ENCODE measurements at regions not wholly inside any gene's neighbourhood (a gene's known extent, or its start where the extent isn't known, plus 50 kb on each side); places are given as distances from the start of the nearest gene placed in this dataset.

DNA sequence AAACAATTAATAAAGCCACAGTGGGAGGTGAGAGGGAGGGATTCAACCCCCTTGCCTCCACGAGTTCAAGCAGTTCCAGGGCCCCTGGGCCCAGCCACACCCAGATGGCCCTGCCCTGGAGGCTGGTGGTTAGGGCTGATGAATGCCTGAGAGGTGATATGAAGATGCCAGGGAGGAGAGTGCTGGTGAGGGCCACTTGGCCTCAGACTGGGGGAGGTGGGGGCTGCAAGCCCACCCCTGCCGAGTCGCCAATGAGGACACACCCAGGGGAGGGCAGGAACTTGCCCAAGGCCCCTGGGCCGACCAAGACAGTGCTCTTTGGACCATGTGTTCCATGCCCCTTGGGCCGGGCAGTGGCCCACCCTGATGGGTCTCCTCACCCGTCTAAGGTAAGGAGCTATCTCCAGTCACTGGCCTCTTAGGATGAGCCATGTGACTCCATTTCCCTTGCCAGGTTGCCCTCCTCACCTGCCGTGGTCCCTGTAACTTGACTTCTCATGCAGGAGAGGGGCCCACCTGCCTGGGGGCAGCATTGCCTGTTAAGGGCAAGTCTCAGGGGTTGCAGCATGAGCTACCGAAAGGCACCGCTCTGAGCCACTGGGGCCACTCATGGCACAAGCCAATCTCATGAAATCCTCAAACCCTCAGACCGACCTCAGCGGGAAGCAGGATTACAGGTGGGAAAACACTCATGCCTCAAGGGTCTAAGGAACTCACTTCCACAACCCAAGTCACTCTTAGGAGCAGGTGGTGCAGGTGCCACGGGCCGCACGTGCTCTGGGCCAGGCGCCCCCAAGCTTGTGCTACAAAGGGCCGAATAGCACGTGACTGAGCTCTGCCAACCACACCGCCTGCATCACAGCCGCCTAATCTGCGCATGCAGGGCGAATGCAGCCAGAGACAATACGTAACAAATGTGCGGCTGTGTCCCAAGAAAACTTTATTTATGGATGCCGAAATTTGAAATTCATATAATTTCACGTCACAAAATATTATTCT lies 147.4 kb upstream of the MLN start:
- DNase-seq (ENCODE audit: low read depth, low spot score), result no peak

DNA sequence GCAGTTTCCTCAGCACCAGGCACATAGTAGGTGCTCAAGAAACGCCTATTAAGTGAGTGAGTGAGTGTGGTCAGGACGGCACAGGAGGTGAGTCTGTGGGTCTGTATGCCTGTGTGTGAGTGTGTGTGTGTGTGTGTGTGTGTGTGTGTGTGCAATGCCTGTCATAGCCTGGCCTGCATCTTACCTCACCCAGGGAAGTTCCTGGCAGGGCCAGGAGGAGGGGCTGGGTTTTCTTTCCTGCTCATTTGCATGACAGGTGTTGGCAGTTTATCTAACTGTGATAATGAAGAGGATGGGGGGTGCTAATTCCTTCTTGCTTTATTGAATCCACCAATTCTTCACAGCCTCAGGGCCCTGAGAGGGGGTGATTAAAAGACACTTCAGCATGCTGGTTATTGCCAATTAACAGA lies 146.7 kb upstream of the MLN start:
- DNase-seq (ENCODE audit: low read depth, low spot score), result no peak

DNA sequence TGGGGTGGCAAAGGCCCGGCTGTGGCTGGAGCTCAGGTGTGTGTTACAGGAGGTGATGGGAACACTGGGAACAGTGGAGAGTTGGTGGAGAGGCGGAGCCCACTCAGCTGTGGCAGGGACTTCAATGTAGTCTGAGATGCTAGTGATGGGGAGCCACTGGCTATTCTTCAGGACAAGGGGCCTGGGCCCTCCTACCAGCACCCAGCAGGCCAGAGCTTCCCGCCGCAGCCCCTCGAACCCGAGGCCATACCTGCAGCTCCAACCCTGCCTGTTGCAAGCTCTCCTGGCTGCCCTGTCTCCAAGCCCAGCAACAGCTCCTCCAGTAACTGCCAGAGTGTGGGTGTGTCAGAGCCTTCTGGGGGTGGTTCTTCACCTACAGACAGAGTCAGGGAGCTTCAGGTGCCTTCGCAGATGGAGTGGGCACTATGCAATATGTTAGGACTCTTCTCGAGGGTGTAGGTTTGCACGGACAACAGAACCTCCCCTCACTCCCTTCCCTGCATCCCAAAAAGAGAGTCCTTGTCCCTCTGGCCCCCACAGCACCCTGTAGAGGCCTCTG lies 146.2 kb upstream of the MLN start:
- no peak for DNase-seq (ENCODE audit: low read depth, low spot score)

DNA sequence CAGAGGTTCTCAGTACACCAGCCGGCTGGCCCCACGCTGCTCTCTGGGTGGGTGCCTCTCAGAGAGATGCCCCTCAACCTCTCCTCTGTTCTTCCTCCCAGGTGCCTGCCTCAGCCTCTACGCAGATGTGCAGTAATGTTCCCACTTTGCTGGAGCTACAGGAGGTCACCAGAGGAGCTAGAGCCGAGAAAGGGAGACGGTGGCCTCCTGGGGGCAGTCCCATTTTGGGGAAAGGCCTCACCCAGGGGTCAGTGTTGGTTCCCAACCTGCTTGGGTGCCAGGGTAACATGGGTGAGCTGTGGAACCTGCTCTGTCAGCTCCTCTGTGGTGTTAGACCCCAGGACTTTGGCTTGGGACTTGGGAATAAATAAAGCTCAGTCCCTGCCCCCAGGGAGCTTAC lies 145.3 kb upstream of the MLN start:
- no peak for DNase-seq (ENCODE audit: low read depth, low spot score)

DNA sequence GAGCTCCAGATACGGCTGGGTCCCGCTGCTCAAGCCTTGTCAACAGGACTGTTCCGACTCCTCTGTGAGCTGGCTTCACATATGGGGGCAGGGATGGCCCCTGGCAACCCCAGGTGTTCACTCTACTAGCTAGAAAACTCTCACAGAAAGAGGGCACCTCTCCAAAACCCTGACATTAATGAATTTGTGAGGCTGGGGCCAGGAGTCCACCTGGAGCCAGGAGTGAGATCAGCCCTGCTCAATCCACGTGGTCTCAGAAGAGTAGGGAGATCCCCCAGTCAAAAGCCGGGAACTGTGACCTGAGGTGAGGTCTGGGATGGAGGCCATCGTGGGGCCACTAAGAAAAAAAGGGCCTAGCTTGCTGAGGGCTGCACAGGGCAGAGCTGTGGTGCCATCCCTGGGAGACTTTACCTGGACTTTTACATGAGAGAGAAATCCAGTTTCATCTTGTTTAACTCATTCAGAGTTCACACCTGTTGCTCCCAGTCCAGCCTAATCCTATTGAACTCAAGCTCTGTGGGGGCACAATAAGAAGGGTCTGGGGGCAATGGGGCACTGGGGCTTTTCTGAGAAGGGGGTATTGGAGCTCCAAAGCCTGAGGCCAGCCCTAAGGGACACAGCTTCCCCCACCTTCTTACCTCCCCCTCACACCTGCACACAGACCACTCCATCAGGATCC lies 144.3 kb upstream of the MLN start:
- no peak for DNase-seq (ENCODE audit: low read depth, low spot score)

DNA sequence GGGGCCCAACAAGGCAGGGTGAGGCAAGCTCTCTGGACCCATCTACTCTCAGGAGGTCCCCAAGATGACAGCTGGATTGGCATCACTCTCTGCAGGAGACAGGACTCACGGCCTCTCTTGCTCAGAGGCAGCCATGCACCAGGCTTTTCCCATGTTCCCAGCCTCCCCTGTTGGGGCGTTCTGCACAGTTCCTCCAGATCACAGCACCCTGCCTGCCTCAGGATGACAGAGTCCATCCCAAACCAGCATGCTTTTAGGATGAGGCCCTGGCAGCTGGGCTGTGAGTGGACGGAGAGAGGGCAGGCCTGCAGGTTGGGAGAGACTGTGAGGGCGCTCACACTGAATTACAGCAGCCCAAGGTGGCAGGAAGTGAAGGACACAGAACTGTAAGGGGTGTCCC lies 143.2 kb upstream of the MLN start:
- no peak for DNase-seq (ENCODE audit: low read depth, low spot score)

DNA sequence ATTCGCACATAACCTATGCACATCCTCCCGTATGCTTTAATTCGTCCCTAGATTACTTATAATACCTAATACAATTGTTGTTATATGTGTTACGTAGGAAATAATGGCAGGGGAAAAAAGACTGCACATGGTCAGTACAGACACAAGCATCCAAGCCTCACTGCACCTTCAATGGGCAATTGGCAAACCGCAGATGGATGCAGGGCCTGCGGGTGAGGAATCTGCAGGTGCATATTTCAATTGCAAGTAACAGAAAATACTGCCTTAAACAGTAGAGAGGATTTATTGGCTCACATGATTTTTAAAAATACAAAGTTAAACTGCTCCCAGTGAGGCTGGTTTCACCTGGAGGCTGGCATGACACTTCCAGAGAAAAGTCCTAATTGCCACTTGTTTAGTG lies 142.1 kb upstream of the MLN start:
- no peak for DNase-seq (ENCODE audit: low read depth, low spot score)

DNA sequence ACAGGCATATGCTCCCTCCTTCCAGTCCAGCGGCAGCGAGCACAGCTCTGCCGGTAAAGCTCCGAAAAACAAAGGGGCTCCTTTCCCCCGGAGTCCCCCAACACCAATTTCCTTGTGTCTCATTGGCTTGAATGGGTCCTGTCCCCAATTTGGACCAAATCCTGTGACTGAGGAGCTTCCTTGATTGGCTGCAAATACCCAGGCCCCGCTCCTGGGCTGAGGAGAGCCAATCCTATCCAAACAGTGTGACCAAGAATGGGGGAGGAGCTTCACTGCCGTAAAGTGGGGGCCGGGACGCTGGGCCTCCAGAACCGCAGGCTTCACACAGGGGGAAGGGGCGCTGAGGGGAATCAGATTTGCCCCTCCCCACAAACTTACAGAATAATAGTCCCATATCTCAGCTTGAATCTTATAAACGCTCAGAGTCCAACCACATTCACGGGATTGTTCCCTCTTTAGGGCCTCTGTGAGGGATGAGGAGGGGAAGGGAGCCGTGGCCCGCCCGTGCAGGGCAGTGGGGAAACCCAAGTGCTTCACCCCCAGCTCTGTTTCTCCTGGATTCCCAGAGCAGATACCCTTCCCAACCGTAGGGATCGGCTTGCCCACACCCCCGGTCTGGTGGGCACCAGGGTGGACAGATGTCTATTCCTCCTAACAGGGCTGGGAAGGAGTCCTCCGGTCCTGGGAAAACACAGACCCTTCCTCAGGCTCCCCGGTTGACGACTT lies 141.0 kb upstream of the MLN start:
- DNase-seq (ENCODE audit: low read depth, low spot score), result no peak

DNA sequence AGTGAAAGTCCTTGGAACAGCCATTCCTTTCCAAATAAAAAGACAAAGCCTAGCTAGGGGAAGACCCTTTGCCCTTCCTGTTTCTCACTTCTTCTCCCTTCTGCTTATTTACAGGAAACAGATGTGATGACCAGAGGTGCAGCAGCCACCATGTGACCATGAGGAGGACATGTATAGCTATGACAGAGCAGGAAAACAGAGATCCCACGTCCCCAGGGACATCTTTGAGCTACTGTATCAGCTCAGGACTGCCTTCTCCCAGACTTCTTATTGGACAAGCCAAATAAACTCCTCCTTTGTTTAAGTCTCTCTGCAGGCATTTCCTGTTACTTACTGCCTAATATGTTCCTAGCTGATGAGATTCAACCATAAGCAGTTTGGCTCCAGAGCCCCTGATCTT lies 133.1 kb upstream of the MLN start:
- DNase-seq (ENCODE audit: low read depth, low spot score), result no peak

DNA sequence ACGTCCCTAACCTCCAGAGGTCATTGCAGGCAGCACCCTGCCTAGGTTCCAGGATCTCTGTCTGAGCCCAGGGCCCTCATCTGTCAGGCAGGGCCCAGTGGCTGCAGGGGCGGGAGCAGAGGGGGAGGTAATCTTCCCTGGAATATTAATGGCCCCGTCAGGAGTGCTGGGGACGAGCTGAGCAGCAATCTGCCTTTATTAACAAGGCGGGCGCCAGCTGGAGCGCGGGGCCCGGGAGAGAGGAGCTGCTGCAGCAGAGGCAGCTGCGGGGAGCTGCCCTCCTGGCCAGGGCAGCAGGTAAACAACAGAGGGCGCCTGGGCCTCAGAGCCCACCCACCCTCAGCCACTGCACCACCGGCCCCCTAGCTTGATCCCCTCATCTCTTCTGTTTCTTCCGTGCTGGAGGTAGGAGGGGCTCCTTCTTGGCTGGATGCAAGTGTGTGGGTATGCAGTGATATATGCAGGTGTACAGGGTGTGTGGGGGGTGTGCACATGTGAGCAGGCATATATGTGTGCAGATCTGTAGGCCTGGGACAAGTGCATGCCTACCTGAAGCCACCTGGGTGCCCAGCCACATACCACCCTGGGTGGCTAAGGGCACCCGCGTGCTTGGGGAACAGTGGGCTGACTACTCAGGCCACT lies 131.8 kb upstream of the MLN start:
- DNase-seq (ENCODE audit: low read depth, low spot score), result no peak

DNA sequence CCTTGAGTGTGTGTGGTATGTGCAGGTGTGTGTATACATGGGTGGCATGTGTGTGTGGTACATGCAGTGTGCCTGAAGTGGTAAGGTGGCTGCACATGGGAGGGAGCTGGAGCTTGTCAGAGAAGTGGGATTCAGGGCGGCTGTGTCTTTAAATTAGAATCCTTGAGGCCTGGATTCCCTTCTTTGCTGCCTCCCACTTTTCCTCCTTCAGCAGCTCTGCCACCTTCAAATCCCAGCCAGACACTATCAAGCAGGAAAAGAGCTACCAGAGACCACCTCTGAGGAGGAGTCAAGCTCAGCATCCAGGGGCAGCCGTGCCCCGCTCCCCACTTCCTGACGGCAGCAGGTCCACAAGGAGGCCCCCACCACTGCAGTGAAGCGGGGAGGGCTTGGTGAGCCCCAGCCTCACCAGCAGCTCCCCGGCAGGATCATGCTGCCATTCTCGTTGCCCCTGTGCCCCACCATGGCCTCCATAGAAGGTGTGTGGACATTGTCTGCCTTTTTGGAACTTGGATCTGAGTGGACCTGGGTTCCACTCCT lies 131.0 kb upstream of the MLN start:
- no peak for DNase-seq (ENCODE audit: low read depth, low spot score)

DNA sequence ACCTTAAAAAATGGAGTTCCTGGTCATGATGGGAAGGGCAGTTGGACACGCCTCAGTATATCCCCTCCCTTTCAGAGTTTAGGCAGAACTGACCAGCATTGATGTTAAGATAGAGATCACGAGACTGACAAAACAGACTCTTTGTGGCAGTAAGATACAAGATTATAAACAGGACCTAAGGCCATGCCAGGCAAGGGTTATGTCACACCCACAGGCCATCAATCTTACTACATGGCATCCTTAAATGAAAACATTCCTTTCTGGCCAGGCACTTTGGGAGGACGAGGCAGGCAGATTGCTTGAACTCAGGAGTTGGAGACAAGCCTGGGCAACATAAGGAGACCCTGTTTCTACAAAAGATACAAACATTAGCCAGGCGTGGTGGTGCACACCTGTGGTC lies 129.3 kb upstream of the MLN start:
- no peak for DNase-seq (ENCODE audit: low read depth, low spot score)

DNA sequence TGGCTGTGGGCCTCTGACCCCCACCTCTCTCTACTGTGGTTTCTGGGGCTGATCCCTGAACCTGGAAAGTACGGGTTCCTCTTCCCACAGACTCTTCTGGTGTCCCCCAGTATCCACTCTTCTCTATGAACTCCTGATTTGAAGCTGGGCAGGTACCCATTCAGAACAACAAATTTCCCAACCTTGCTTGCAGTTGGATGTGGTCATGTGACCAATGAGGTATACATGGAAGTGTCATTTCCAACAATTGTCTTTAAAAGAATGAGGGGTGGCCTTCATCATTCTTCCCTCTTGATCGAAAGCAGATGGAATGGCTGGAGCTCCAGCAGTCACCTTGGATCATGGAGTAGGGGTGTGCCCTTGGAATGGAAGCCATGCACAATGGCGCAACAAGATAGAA lies 128.0 kb upstream of the MLN start:
- no peak for DNase-seq (ENCODE audit: low read depth, low spot score)

DNA sequence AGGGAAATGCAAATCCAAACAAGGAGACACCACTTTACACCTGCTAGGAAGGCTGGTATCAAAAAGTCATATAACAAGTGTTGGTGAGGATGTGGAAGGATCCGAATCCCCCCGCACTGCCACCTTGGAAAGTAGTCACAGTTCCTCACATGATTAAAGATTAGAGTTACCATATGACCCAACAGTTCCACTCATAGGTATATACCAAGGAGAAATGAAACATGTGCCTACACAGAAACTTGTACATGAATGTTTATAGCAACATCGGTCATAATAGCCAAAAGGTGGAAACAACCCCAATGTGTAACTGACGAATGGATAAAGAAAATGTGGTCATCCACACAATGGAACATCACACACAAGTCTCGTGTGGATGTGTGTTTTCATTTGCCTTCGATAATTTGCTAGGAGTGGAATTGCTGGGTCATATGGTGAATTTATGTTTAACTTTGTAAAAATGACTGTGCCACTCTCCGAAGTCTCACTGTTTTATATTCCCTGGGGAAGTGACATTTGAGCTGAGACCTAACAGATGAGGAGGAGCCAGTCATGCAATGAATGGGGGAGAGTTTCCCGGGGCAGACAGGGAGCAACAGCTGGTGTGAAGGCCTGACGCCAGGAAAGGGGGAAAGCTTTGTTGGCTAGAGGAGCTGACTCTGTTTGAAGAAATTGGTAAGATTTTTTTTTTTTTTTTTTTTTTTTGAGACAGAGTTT lies 125.9 kb upstream of the MLN start:
- DNase-seq (ENCODE audit: low read depth, low spot score), result no peak

DNA sequence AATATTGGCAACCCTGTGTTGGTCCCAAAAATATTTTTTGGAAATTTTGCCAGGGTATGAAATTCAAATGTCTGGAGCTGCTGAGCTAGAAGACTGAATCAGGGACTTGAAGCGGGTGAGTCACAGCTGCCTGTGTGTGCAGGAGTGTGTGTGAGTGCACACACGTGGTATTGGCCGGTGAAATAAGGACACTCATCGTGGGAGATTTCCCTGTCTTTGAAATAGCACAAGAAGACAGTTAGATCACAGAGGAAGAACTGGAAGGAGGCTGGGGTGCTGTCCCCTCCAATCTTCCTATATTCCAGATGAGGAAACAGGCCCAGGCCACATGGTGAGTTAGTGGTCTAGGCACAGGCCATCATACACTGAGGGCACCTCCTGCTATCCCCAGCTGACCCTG lies 123.8 kb upstream of the MLN start:
- DNase-seq (ENCODE audit: low read depth, low spot score), result no peak

DNA sequence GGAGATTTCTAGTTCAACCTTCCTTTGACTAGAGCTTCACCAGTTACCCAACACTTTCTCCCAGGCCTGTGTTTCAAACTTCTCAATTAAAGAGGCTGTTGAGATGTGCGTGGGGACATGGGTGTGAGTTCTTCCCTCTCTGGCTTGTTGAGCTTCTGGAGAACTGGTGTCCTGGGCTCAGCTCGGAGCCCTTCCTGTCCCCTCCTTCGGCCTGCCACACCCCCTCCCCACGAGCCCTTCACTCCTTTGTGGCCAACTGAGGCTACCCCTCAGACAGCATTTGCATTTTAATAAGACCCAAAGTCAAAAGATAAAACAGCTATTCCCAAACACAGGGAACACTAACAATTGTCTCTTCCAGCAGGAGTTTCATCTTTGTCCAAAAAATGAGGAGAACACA lies 123.3 kb upstream of the MLN start:
- DNase-seq (ENCODE audit: low read depth, low spot score), result no peak

DNA sequence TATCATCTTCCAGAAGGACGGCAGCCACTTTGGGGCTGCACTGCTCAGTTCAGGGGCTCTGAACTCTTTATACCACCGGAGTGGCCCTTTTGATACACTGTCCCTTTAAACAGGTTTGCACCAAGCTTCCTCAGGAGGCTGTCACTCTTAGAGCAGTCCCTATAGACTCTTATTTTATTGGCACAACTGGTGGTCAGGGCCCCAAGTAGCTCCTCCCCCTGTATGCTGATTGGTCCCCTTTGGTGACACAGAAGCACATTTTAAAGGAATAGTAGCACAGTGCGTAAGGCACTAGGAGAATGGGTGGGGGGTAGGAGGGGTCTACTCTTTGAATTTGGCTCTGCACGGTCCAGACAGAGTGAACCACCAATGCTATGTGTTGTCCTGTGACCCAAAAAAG lies 122.6 kb upstream of the MLN start:
- DNase-seq (ENCODE audit: low read depth, low spot score), result no peak

DNA sequence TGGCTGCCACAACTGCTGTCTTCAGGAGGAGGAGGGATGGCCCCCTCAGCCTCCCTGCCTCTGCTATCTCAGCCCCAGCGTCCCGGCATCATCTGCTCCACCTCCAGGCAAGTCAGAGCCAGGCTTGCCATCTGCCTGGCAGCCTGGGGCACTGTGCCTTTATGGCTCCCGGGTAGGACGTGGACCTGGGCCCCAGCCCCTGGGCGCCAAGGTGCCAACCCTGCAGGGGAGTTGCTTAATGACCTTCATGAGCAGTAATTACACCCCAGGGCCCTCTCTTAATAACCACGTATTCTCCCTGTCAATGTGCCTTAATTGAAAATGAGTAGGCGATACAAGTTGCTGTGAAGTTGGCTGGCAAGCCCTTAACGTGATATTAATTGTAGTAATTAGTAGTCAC lies 122.1 kb upstream of the MLN start:
- DNase-seq (ENCODE audit: low read depth, low spot score), result no peak

DNA sequence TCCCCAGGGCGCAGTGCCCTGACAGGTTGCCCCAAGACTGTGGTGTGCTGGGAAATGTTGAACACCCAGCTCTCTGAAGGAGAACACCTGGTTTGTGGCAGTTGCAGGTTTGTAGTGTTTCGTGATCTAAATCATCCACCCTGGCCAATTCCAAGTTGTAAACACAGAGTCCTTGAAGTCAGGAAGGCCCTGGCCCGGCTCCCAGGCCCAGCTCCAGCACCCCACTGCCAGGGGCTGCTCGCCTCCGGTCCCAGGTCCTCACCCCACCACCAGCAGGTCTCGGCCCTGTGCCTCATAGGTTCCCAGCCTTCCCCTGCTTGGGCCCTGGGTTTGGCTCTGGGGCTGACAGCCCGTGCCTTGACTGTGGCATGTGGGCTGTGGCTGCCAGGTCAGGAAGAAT lies 121.4 kb upstream of the MLN start:
- no peak for DNase-seq (ENCODE audit: low read depth, low spot score)

DNA sequence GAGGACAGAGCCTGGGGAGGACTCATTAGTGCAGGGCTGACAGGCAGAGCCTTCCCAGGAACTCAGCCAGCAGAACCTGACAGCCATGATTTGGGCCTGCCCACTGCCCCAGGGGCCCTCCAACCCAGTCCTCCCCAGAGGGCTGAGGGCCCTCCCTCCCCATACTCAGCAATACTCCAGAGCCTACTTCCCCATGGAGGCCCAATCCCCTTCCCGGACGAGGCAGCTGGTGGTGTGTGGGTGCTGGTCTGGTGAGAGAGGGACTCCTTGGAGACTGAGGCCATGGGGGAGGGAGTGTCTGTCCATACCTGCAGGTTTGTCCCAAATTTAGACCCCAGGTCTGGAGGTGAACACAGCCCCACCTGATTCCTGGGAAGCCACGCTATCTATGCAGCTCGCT lies 120.9 kb upstream of the MLN start:
- DNase-seq (ENCODE audit: low read depth, low spot score), result no peak

All from activated CD4-positive, CD25-positive, alpha-beta regulatory T cell treated with anti-CD3 and anti-CD28 coated beads, Interleukin-2, amount 50 U/mL, for 16 hours (primary cell).